Endodermal cell (in vitro differentiated cells): ENCODE measurements at regions not wholly inside any gene's neighbourhood (a gene's known extent, or its start where the extent isn't known, plus 50 kb on each side); places are given as distances from the start of the nearest gene placed in this dataset.

Experiments used
- DNase-seq: peaks from one replicate; pipeline ENCODE4 v3.0.0-alpha.2; 2017
- H3K27ac ChIP-seq: 2 replicates; pipeline ENCODE4 v1.5.1; 2013; ENCODE audit warnings: mild to moderate bottlenecking, low read depth, low read length, moderate library complexity
- H3K27me3 ChIP-seq: 2 replicates; pipeline ENCODE4 v1.6.1; 2013; ENCODE audit warnings: mild to moderate bottlenecking, low read length, moderate library complexity; ENCODE audit not compliant: insufficient read depth, control insufficient read depth, poor library complexity, severe bottlenecking
- H3K36me3 ChIP-seq: 2 replicates; pipeline ENCODE4 v1.7.0; 2013; ENCODE audit warnings: mild to moderate bottlenecking, low read length, moderate library complexity; ENCODE audit not compliant: control insufficient read depth, insufficient read depth
- H3K4me1 ChIP-seq: one replicate; pipeline ENCODE4 v1.7.0; 2013; ENCODE audit warnings: low read length; ENCODE audit not compliant: control insufficient read depth, insufficient read depth
- H3K4me3 ChIP-seq: 2 replicates; pipeline ENCODE4 v1.5.1; 2013; ENCODE audit warnings: mild to moderate bottlenecking, low read length, moderate library complexity
- H3K9ac ChIP-seq: 2 replicates; pipeline ENCODE4 v1.6.1; 2013; ENCODE audit warnings: mild to moderate bottlenecking, low read length, moderate library complexity; ENCODE audit not compliant: poor library complexity, severe bottlenecking; ENCODE audit errors: extremely low read depth
- H3K9me3 ChIP-seq: 2 replicates; pipeline ENCODE4 v1.6.1; 2013; ENCODE audit warnings: mild to moderate bottlenecking, low read length, moderate library complexity; ENCODE audit not compliant: control insufficient read depth
- H3K27ac Mint-ChIP-seq: 2 replicates; pipeline ENCODE4 v1.8.0; 2020; ENCODE audit warnings: mixed read lengths
- H3K27me3 Mint-ChIP-seq: 2 replicates; pipeline ENCODE4 v1.8.0; 2021; ENCODE audit warnings: mild to moderate bottlenecking, mixed read lengths; ENCODE audit not compliant: insufficient read depth
- H3K36me3 Mint-ChIP-seq: 2 replicates; pipeline ENCODE4 v1.8.0; 2020; ENCODE audit warnings: low read depth, mixed read lengths
- H3K4me1 Mint-ChIP-seq: 2 replicates; pipeline ENCODE4 v1.8.0; 2020; ENCODE audit warnings: mixed read lengths
- H3K4me3 Mint-ChIP-seq: 2 replicates; pipeline ENCODE4 v1.8.0; 2020; ENCODE audit warnings: mild to moderate bottlenecking, moderate library complexity, mixed read lengths
- H3K9me3 Mint-ChIP-seq: 2 replicates; pipeline ENCODE4 v1.8.0; 2020; ENCODE audit warnings: mild to moderate bottlenecking, mixed read lengths
- WGBS, 2 experiments: methylation state at CpG; one replicate each; pipeline versions ENCODE4 v1.1.5 to v1.1.7; 2013; ENCODE audit warnings: missing lambda C conversion rate in 2 of 2, mixed read lengths in 1 of 2; ENCODE audit not compliant: insufficient coverage in 1 of 2, insufficient read length in 1 of 2; 5-methylcytosine and 5-hydroxymethylcytosine counted together
- TF ChIP-seq, protein P1 (sequence below): fragments of 200-600 bp; sonication (generic); conservative IDR thresholded peaks from 2 replicates; pipeline ENCODE4 v1.5.0; 2021; ENCODE audit warnings: antibody characterized with exemption, mild to moderate bottlenecking

DNA sequence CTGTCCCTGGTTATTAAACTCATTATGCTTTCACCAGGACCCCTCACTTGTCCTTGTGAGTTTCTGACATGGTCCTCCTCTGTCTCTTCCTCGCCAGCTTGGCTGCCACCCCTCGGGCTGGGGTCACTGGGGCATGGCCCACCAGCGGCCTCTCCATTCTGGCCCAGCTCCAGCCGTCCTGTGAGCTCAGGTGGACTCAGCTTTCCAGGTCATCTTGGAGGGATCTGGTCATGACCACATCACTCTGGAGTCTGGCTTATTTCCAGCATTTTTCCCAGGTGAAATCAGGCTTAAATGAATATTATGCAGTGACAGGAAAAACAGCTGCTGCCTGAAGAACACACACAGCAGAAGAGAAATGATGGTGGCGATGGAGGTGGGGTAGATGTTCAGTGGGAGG, 224.5 kb downstream of the ADAMTS15 start:
- Mint-ChIP-seq H3K36me3 (no peaks in the 10 kb centered on the region), H3K9me3 (no peaks in the 10 kb centered on the region), H3K27ac (no peak overlapping the region), H3K4me3 (no peak overlapping the region), H3K4me1 (peaks cover 6% of the 10 kb centered on the region), H3K27me3 (no peaks in the 10 kb centered on the region)
- no peaks in the 10 kb centered on the region for H3K36me3 ChIP-seq
- no peak overlapping the region for H3K27ac ChIP-seq
- TF ChIP-seq, protein P1, sequence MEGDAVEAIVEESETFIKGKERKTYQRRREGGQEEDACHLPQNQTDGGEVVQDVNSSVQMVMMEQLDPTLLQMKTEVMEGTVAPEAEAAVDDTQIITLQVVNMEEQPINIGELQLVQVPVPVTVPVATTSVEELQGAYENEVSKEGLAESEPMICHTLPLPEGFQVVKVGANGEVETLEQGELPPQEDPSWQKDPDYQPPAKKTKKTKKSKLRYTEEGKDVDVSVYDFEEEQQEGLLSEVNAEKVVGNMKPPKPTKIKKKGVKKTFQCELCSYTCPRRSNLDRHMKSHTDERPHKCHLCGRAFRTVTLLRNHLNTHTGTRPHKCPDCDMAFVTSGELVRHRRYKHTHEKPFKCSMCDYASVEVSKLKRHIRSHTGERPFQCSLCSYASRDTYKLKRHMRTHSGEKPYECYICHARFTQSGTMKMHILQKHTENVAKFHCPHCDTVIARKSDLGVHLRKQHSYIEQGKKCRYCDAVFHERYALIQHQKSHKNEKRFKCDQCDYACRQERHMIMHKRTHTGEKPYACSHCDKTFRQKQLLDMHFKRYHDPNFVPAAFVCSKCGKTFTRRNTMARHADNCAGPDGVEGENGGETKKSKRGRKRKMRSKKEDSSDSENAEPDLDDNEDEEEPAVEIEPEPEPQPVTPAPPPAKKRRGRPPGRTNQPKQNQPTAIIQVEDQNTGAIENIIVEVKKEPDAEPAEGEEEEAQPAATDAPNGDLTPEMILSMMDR = no peak
- no peak overlapping the region for H3K9ac ChIP-seq
- WGBS, 2 experiments = 89 to 90% methylated on average over 3 to 5 of the region's 5 CpGs
- peaks cover 3% of the 10 kb centered on the region for H3K4me1 ChIP-seq
- no peak overlapping the region for H3K4me3 ChIP-seq
- DNase-seq = no peak
- H3K9me3 ChIP-seq = no peaks in the 10 kb centered on the region
- no peaks in the 10 kb centered on the region for H3K27me3 ChIP-seq

DNA sequence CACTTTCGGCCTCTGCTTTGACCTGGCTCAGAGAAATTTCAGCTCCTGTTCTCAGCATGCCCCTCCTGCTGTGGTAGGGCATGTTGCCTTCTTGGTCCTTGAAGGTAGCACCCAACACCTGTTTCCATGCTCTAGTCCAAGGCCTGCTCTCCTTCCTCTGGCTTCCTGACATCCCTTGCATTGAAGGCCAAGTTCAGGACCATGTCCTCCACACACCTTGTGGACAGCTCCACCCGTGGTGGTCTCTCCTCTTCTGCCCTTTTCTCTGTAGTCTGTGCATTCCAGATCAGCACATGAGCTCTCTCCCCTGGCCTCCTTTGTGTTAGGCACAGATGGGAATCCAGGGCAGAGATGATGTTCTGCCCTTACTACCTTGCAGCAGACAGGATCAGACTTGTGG, 225.3 kb downstream of the ADAMTS15 start:
- no peak overlapping the region for H3K4me3 ChIP-seq
- DNase-seq = no peak
- H3K9ac ChIP-seq = no peak overlapping the region
- H3K9me3 Mint-ChIP-seq = peaks cover 2% of the 10 kb centered on the region
- no peaks in the 10 kb centered on the region for H3K36me3 ChIP-seq
- H3K9me3 ChIP-seq = peaks cover 4% of the 10 kb centered on the region
- H3K27ac ChIP-seq = no peak overlapping the region
- H3K4me1 ChIP-seq = peaks cover 3% of the 10 kb centered on the region
- 90 to 92% methylated on average over 2 of the region's 2 CpGs for WGBS, 2 experiments
- no peaks in the 10 kb centered on the region for H3K27me3 Mint-ChIP-seq
- H3K27ac Mint-ChIP-seq = no peak overlapping the region
- H3K36me3 Mint-ChIP-seq = no peaks in the 10 kb centered on the region
- no peak overlapping the region for H3K4me3 Mint-ChIP-seq
- TF ChIP-seq, protein P1 = no peak
- H3K27me3 ChIP-seq = no peaks in the 10 kb centered on the region
- H3K4me1 Mint-ChIP-seq = peaks cover 6% of the 10 kb centered on the region

DNA sequence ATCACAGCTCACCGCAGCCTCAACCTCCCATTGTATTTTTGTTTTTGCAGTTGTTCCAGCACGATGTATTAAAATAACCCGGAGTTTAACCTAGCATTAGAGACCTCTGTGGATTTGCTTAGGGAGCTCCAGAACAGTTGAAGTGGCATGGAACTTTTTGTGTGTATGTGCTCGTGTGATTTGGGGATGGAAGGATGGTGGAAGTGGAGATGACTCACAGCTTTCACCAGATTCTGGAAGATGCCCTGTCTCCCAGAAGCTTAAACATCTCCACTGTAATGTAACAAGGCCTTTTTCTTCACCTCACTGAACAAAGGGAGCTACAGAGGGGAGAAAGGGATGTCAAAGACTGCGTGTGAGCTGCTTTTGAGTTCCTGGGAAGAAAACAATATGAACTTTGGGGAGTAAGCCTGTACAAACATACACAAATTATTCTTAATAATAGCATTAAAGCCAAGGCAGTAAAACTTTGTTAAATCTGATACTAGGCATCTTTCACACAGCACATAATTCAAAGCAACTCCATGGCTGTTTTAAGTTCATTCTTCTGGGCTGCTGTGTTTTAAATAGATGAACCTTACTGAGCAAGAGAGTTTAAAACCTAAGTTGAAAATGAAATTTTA, 226.4 kb downstream of the ADAMTS15 start:
- no peaks in the 10 kb centered on the region for H3K36me3 ChIP-seq
- no peaks in the 10 kb centered on the region for H3K27me3 ChIP-seq
- H3K4me3 ChIP-seq = no peak overlapping the region
- peaks cover 12% of the 10 kb centered on the region for H3K9me3 Mint-ChIP-seq
- TF ChIP-seq, protein P1 = no peak
- H3K27me3 Mint-ChIP-seq = no peaks in the 10 kb centered on the region
- 85 to 88% methylated on average over 3 to 5 of the region's 5 CpGs for WGBS, 2 experiments
- peaks cover 6% of the 10 kb centered on the region for H3K36me3 Mint-ChIP-seq
- DNase-seq = no peak
- peaks cover 6% of the 10 kb centered on the region for H3K4me1 Mint-ChIP-seq
- peaks cover 3% of the 10 kb centered on the region for H3K4me1 ChIP-seq
- H3K27ac Mint-ChIP-seq = no peak overlapping the region
- H3K27ac ChIP-seq = no peak overlapping the region
- H3K9me3 ChIP-seq = peaks cover 15% of the 10 kb centered on the region
- no peak overlapping the region for H3K4me3 Mint-ChIP-seq
- H3K9ac ChIP-seq = no peak overlapping the region
